ENCODE measurements at regions not wholly inside any gene's neighbourhood (a gene's known extent, or its start where the extent isn't known, plus 50 kb on each side); places are given as distances from the start of the nearest gene placed in this dataset.

DNA sequence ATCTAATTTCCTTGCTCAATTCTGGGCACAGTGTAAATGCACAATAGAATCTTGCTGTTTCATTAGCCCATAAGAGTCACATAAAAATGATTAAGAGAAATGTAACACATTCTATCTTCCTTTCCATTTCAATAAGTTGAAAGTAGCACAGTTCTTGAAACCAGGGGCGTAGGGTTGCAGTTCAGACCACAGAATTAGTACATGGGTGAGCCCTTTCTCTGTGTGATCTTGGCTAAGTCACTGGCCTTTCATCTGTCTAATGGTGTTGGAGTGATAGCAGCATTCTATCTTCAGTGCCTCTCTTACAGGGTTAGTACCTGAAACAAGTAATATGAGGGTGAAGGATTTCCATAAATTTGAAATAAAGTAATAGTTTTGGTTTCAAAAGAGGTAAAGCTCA, 445.3 kb upstream of the ZNF462 start:
- no peak for TF ChIP-seq CTCF (IDR thresholded peaks at IDR 0.05; ENCODE audit: extremely low read depth in 1 of 2, insufficient read depth in 1 of 2, low read depth in 1 of 2, low read length in 2 of 2)
- TF ChIP-seq POLR2A (IDR thresholded peaks at IDR 0.05; ENCODE audit: low read depth, low read length): no peak
- no peak for TF ChIP-seq EZH2 (IDR thresholded peaks at IDR 0.05; ENCODE audit: borderline replicate concordance, low read depth, low read length, severe bottlenecking)
- TF ChIP-seq, protein P1, sequence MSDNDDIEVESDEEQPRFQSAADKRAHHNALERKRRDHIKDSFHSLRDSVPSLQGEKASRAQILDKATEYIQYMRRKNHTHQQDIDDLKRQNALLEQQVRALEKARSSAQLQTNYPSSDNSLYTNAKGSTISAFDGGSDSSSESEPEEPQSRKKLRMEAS (IDR thresholded peaks at IDR 0.05; ENCODE audit: insufficient read depth, insufficient read length): no peak
- no peak for TF ChIP-seq JUN (IDR thresholded peaks at IDR 0.05; ENCODE audit: borderline replicate concordance, insufficient read depth, insufficient read length, low read depth)
- no peak for TF ChIP-seq MYC (IDR thresholded peaks at IDR 0.05; ENCODE audit: low read depth, low read length)
- no peak for TF ChIP-seq GATA2 (IDR thresholded peaks at IDR 0.05; ENCODE audit: insufficient read depth, insufficient read length, low read depth, low read length)
- TF ChIP-seq POLR2AphosphoS5 (IDR thresholded peaks at IDR 0.05; ENCODE audit: insufficient read depth, low read depth, low read length): no peak
- no peak for TF ChIP-seq FOS (IDR thresholded peaks at IDR 0.05; ENCODE audit: borderline replicate concordance, insufficient read depth, low read length)
